Endometrium (tissue), 2 donors: ENCODE measurements at regions not wholly inside any gene's neighbourhood (a gene's known extent, or its start where the extent isn't known, plus 50 kb on each side); places are given as distances from the start of the nearest gene placed in this dataset.

Experiments
- FAIRE-seq: peaks from 2 replicates; lab custom pipeline; 2012; peaks lifted over from hg19 to GRCh38; lab: Jason Lieb, UNC
- donor health status: control.
- donor health status: control.

DNA sequence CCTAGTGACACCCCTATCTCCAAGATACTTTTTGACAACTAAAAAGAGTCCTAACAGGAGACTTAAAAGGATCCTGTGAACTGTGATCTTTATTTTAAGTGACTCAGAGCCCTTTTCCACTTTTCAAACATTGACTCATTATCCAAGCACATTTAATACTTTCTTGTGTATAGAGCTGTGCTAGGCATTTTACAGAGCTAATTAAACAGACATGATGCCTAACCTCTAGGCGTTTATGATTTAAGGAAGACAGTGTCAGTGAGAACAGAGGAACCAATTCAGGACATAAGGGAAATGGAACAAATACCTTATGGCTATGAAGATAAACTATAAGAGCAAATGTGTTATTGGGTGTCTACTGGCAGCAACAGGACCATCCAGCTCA, 282.6 kb downstream of the TPBG start:
- FAIRE-seq: no peak

DNA sequence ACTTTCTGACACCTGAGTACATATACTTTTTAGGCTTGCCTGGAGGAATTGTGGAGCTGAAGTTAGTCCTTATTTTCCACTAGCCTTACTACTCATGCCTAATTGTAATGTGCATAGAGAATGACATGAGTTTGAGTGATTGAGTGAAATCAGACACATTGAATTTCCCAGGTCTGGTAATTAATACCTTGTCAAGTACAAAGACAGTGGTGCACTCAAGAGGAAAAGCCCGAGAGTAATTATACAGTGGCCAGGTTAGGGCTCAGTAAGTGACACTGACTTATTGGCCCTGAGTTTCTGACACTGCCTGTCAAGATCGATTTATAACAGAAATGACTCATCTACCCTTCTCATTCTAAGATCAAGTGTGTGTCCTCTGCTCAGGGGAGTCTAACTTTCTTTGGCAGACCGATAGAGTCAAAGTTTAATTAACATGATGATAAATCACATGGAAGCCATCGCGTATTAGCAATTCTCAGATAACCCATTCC, 288.3 kb downstream of the TPBG start:
- FAIRE-seq: no peak

DNA sequence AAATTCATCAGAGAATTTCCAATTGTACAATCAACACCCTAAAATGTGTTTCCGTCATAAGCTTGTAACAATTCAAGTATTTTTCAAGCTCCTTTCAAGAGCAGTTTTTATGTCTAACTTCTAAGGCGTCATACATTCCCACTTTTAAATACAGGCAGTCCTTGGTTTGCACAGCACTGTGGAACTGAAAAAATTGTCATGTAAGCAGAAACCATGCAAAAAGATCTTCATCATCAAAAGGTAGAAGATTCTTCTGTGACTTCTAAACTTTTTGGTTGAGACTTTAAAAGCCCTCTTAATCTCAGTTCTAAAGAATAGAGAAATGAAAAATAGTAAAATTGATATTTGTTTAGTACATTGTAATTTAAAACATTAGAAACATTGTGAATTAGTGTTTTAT, 315.6 kb downstream of the TPBG start:
- no peak for FAIRE-seq

DNA sequence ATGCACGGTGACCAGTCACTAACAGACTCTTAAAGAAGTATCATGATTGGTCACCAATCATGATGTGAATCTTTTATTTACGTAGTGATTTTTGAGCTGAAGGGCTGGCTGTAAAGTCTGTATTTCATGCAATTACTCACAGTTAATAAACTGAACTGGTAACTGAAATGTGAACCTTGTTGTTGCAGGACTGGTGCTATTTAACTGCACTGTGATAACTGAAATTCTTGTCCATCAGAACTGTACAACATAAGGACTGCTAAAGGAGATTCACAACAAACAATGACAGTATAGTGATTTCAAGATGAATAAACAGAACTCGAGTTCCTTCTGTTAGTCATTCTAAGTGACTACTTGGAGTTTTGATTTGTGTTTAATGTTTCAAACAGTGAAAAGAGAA, 316.6 kb downstream of the TPBG start:
- no peak for FAIRE-seq

DNA sequence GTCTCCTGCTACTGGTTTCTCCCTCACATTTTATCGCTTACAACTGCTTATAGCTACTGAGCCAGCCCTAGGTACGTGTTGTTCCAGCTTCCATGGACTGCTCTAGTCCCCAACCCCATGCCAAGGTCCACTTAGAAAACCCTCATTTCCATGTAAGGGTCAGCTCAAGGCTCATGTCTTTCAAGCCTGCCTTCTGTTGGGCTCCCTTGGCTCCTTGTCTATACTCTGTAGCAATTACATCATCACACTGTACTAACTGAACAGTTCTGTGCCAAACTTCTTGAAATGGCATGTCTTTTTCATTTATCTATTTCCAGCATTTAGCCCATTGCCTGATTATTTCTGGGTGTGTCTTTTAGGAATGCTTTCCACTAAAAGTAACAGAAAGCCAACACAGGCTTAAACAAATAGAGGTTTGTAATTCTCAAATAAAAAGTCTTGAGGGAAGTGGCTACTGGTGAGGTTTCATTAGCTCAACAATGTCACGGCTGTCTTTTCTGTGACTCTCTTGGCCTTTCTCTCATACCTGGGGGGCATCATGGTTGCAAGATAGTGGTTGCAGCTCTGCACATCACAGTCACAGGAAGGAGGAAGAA, 317.6 kb downstream of the TPBG start:
- no peak for FAIRE-seq

DNA sequence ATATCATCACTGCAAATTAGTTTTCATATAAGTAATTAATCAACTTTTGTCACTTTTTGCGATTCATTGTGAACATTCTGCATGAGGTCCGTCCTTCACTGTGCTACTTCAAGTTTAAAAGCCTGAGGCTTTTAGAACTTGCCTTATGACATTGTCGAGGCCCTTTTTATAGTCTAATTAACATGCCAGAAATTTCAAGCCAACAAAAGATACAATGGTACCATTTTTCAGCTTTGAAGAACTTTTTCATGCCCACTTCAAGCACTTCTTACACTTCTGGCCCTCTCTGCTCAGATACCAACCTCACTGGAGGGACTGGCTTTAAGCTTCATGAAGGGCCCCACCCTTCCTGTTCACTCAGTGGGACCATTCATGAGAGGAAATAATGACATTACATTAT, 323.1 kb downstream of the TPBG start:
- no peak for FAIRE-seq

DNA sequence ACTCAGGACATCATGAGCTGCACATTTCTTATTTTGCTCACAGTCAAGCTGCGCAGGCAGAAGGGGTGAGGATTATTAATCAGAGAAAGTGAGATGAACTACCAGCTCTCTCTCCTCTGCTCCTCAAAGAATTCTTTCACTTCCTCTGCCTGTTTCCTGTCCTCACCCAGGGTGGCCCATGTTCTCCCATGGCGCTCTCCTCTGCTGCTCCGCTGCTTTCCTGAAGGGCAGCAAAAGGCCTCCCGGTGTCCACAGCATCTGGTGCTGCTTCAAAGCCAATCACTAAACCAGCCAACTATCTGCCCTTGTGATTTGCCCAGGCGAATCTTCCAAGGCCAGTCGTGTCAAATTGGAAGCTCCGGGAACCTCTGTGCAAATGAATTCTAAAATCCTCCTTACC, 324.2 kb downstream of the TPBG start:
- no peak for FAIRE-seq

DNA sequence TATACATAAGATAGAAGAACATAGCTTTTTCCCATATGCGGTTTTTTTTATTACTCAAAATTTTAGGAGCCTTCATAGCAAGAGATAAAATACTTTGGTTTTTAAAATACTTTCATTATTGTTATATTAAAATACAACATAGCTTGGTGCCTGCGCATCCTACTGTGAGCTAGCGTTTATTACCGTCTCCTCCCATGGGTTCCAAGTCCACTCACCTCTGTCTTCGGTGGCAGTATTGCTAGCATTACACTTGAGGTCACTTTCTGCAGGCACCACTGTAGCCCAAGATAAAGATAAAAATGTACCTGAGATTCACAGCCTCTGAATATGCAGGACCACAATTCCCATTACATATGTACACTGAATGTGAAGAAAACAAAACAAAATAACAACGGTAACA, 326.7 kb downstream of the TPBG start:
- FAIRE-seq: no peak

DNA sequence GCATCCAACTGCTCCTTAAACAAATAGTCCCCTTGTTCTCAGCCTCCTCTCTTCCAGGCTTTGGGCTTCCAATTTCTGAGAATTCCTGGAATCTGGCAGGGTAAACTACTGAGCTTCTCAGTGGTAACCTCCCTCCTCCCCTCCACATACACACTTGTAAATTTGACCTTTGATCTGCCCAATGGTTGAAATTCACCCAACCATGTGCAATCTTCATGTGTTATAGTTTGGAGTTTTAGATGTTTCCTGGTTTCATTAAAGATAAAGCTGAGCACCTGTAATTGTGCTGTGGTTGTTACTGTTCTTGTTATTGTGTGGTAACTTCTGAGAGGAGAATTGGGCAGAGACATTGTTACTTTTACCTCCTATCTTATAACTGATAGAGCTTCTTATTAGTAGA, 328.4 kb downstream of the TPBG start:
- FAIRE-seq: no peak

DNA sequence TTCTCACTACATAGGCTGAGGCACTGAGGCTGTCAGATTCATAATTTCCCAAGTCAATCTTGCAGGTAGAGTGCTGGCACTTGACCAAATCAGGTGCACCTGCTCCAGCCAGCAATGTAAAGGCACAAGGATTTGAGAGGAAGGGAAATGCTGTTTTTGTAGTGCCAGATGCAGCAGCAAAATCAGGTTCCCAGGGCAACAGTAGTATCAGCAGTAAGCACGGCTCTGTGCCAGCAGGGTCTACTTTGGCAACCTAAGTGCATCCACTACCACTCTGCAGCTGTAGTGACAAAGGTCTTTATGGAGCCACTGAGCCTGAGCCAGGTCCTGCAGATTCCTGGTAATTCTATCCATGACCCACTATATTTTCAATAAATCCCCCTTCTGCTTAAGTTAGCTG, 329.5 kb downstream of the TPBG start:
- no peak for FAIRE-seq

DNA sequence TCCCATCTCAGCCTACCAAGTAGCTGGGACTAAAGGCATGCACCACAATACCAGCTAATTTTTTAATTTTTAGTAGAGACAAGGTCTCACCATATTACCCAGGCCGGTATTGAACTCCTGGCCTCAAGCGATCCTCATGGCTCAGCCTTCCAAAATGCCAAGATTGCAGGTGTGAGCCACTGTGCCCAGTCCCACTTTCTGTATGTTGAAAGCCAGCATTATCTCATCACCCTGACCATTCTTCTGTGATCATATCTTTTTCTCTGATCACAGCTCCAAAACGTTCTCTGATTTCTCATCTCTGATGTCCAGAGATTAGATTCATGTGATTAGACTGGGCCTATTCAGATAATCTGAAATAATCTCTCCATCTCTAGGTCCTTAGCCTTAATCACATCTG, 337.7 kb downstream of the TPBG start:
- FAIRE-seq: no peak

DNA sequence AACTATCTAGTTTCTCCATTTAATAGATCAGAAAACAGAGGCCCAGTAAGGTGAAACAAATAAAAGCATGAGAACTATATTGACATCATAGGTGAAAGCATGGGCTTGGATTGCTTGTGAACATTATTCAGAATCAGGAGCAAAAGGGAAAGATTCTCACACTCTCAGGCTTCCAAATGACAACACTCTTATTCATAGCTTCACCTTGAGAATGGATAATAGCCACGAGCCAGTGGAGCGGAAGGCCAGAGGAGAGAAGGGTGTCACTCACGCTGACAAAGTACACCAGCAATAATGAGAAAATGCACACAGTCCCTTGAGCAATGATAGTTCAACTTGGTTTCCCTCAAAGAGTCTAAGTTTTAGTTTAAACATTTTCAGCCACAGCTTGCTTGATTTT, 339.0 kb downstream of the TPBG start:
- no peak for FAIRE-seq

DNA sequence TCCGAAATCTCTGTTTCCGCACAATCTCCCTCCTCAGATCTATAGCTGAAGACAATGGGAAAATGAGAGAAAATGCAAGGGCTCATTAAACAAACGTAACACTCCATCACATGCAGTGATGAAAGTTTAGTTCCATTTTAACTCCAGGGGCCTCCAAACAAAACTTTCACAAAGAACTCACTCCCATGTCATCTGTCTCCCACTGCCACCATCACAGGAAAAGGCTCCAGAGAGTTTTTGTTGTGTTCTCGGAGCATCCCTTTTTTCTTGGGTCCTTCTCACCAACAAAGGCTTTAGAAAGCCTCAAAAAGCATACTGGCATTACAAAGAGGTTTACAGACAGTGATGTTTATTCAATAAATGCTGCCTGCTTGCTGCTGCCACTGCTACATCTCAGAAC, 339.6 kb downstream of the TPBG start:
- no peak for FAIRE-seq

DNA sequence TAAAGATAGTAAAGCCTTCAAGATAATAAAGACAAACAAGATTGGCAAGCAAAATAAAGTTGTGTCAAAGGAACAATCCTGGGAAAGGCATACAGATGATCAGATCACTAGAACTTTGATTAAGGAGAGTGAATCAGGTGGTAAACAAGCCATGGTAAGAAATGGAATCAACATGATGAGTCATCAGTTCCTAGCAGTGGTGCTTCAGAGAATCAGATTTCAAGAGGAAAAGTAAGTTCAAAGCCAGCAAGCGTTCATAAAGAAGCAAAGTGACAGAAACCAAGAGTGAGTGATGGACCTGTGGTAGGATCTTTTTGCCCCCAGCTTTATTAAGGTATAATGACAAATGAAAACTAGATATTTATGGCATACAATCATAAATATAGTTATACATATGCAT, 340.4 kb downstream of the TPBG start:
- no peak for FAIRE-seq

DNA sequence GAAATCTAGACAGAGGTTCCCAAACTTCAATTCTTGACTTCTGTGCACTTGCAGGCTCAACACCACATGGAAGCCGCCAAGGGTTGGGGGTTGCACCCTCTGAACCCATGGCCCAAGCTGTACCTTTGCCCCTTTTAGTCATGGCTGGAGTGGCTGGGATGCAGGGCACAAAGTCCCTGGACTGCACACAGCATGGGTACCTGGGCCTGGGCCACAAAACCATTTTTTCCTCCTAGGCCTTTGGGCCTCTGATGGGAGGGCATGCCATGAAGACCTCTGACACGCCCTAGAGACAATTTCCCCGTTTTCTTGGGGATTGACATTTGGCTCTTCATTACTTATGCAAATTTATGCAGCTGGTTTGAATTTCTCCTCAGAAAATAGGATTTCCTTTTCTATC, 342.0 kb downstream of the TPBG start:
- no peak for FAIRE-seq

DNA sequence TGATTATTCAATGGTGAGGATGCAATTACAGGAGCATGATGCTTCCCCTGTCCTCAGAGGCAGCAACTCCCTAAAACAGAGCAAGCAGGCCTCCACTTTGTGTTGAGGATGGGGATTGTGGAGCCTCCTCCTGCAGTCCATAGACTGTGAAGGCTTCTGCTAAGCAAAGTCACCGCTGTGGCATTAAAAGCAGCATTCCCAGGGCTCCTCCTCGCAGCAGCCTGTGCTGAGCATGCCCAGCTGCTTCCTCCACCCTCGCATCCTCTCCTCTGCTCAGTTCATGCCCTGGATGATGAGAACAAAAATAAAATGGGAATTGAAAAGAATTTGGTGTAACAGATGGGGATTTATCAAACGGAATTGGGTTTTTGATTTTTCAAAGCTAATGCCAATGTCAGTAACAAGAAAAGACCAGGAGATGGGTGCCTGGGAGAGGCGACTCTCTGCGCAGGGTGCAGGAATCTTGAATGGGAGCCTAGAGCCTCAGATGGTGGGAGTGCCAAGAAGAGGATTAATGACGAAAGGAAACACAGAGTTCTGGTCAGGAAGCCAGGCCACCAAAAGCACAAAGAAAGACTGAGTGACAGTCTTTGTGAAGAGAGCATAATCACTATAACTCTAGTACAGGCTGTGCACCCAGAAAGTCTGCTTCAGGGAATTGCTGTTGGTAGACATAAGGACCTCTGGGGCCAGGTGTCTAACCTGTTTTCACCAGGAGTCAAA, 347.6 kb downstream of the TPBG start:
- no peak for FAIRE-seq

DNA sequence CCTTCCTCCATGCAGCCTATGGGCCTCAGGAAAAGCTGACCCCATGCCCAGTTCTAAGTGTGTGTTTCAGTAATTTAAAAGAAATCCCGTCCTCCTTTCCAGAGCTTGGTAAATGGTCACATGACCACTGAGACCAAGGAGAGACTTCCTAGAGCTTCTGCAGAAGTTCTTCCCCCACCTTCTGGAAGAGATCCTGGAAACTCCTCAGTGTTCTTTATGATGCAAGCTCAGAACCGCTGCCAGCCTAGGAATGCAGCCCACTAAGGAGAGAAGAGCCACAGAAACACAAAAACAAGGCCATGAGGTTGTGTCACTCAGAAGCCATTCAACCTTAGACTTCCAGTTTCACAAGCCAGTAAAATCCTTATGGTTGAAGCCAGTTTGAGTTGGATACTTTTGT, 348.4 kb downstream of the TPBG start:
- FAIRE-seq: no peak

DNA sequence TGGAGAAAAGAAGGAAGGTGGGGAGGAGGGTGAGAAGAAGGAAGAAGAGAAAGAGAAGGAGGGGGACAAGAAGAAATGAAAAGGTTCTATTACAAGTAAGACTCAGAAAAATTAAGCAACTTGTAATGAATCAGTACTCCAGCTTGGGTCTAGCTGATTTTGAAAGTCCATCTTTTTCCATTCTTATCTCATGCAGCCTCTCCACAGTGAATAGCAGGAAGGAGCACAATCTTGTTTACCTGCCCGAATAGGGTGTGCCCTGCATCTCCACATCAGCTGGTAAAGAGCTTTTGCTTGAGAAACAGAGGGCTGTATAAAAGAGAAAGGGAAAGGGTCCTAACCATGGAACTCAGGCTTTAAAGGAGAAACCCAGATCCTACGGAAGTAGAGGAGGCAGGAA, 348.8 kb downstream of the TPBG start:
- no peak for FAIRE-seq

DNA sequence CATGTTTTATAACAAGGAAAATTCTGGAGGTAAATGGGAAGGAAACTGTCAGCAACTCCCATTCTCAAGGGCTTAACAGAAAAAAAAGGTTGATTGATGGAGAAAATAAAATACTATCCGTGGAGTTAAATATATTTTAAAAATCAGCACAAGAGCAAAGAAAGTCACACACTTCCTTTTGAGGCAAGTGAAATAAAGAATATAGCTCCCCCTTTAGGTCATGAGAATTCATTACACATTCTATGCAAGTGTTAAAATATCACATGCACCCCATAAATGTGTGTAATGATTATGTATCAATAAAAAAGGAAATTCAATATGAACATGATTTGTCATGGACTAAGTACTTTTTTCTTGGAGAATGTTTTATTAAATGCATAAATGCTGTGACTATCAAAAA, 349.2 kb downstream of the TPBG start:
- no peak for FAIRE-seq

DNA sequence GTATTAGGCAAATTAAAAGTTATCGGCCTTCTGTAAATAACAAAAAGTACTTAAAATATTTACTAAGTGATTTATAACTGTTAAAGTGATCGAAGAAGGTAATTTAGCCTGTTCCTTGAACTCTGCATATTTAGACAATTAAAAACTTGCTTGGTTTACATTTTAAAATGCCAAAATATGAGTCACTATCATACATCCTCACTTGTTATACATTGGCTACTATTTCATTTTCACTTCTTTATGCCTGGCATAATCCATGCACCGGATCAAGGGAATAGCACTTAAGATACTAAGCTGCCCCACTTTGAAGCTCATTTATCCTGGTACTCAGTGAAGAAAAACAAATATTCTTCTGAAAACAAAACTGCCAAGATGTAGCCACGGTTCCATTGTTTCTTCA, 344.6 kb downstream of the UBE3D start:
- FAIRE-seq: no peak

DNA sequence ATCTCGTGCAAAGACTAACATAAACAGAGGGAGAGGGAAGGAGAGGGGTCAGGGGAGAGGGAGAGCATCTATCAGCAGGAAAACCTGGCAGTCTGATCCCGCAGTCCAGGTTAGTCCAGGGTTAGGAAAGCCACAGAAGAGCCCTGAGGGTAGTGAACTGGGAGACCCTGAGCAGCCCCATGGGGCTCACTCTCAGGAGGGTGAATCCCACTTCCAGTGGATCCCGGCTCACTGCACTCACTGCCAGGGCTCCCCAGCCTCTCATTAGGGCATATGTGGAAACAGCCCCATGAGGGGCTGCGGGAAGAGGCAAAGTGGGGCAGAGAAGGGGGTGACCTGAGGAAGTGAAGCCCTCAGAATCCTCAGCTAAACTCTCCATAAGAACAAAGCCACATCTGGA, 329.9 kb downstream of the UBE3D start:
- no peak for FAIRE-seq

DNA sequence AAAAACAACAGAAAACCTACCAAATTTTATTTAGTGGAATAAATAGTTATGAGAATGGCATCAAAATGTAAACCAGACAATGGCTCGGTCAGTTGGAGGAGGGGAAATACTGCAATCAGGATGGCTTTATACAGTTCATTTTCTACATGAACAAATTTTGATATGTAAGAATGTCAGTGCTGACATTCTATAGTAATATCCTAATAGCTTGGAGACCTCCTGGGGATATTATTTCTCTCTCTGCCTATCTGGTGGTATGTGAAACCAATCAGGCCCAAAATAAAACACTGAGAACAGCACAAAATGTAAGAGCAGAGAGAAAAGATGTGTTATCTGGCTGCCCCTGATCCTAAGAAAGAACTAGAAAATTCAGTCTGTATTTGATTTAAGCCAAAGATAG, 327.7 kb downstream of the UBE3D start:
- no peak for FAIRE-seq

DNA sequence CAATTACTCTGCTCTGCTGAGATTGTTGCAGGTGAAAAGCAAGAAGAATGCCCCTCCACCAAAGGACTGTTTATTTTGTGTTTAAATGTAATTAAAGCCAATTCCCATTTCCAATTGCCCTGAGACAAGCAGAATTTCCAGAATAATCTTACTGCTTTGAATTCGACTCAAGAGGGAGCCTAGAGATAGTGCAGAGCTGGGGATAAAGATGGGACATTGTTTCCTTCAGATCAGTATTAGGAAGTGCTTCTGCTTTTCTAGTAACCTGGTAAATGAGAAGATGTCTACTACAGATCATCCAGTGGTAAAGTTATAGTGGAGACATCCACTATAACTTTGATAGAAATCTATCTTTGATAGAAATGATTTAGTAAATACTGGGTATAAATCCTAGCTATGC, 326.9 kb downstream of the UBE3D start:
- FAIRE-seq: no peak

DNA sequence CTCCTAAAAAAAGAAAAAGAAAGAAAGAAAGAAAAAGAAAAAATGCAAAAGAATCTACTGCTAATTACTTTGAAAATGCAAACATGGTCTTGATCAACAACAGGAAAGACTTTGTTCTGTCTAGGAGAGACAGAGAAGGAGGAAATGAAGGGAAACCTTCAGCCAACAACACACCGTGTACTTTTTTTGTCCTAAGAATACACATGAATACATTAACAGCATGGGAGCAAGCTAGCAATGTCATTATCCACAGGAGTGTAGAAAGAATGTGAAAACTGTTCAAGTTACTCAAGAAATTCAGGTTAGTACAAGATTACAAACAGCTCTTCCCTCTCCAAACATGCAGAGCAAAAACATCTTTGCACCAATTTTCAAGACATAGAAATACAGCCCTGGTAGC, 326.3 kb downstream of the UBE3D start:
- FAIRE-seq: no peak
